ENCODE measurements at regions not wholly inside any gene's neighbourhood (a gene's known extent, or its start where the extent isn't known, plus 50 kb on each side); places are given as distances from the start of the nearest gene placed in this dataset.

DNA sequence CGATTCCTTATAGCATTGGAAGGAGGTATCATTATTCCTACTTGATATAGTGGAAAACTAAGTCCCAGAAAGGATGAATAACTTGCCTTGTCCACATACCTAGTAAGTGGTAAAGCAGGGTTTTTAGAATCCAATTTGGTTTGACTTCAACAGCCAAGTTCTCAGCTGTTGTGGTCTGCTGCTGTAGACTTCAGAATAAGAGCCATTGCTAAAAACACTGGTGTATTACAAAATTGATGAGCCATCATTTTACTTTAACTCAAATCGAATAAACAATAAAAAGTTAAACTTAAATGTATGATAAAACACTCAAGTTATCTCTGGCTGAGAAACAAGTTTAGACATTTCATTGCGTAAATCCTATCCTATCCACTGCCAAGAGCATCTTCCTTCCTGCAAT, 610.8 kb downstream of the TLE1 start:
- H3K9me3 ChIP-seq, result no peaks in the 10 kb centered on the region
- TF ChIP-seq CTCF (IDR thresholded peaks at IDR 0.05), result no peak
- no peak for TF ChIP-seq POLR2A (IDR thresholded peaks at IDR 0.05)
- TF ChIP-seq POLR2AphosphoS5 (IDR thresholded peaks at IDR 0.05), result no peak
- no peak for TF ChIP-seq EP300 (IDR thresholded peaks at IDR 0.05)
- H3K27ac ChIP-seq, result no peak overlapping the region
- H3K36me3 ChIP-seq, result no peaks in the 10 kb centered on the region
- no peaks in the 10 kb centered on the region for H3K27me3 ChIP-seq
- H3K4me1 ChIP-seq, result peaks cover 0 to 9% (median 0%) of the 10 kb centered on the region in 3 donors
- H3K4me3 ChIP-seq, result no peak overlapping the region
- no peak for ATAC-seq
- WGBS, 2 donors (ENCODE audit: low coverage in 1 of 2), result 62 to 89% methylated on average over 3 of the region's 3 CpGs

- no peak overlapping the region for H3K4me3 ChIP-seq
- no peaks in the 10 kb centered on the region for H3K4me1 ChIP-seq
- H3K36me3 ChIP-seq, result no peaks in the 10 kb centered on the region
- no peaks in the 10 kb centered on the region for H3K27me3 ChIP-seq
- no peaks in the 10 kb centered on the region for H3K9me3 ChIP-seq
- ATAC-seq, result no peak
- TF ChIP-seq POLR2AphosphoS5 (IDR thresholded peaks at IDR 0.05), result no peak
- no peak overlapping the region for H3K27ac ChIP-seq
These were observed 611.8 kb downstream of the TLE1 start for GRCh38 chr9:81077572-81077971.

GRCh38 chr9:81076131-81076530, 613.2 kb downstream of the TLE1 start:
- no peak for ATAC-seq
- TF ChIP-seq EP300 (IDR thresholded peaks at IDR 0.05) (no peak), POLR2A (IDR thresholded peaks at IDR 0.05) (no peak), CTCF (IDR thresholded peaks at IDR 0.05) (no peak), POLR2AphosphoS5 (IDR thresholded peaks at IDR 0.05) (no peak)
- H3K9me3 ChIP-seq, result no peaks in the 10 kb centered on the region
- H3K36me3 ChIP-seq, result no peaks in the 10 kb centered on the region
- WGBS, 2 donors (ENCODE audit: low coverage in 1 of 2), result 92 to 100% methylated on average over 2 of the region's 2 CpGs
- H3K4me1 ChIP-seq, result no peaks in the 10 kb centered on the region
- no peaks in the 10 kb centered on the region for H3K27me3 ChIP-seq
- H3K4me3 ChIP-seq, result no peak overlapping the region
- H3K27ac ChIP-seq, result no peak overlapping the region

DNA sequence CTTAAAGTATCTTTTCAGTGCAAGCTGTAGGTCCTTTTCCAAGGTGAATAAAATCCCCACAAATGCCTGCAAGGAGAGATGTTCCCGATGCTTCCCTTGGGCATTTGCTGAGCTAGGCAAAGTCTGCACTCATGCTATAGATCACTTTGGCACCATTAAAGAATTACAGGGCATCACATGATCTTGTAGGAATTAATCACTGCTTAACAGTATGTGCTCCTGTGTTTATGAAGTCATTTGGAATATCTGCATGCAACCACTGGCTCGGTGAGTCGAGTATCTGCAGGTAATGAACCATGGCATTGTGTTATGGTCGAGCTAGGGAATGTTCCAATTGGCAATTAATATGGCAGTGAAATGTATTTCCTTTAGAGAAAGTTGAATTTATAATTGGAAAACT, 615.1 kb downstream of the TLE1 start:
- TF ChIP-seq EP300 (IDR thresholded peaks at IDR 0.05), result no peak
- TF ChIP-seq POLR2AphosphoS5 (IDR thresholded peaks at IDR 0.05), result no peak
- no peak for TF ChIP-seq POLR2A (IDR thresholded peaks at IDR 0.05)
- TF ChIP-seq CTCF (IDR thresholded peaks at IDR 0.05), result no peak
- H3K4me1 ChIP-seq, result no peaks in the 10 kb centered on the region
- H3K27ac ChIP-seq, result no peak overlapping the region
- 81 to 92% methylated on average over 4 of the region's 4 CpGs for WGBS, 2 donors (ENCODE audit: low coverage in 1 of 2)
- no peaks in the 10 kb centered on the region for H3K27me3 ChIP-seq
- H3K9me3 ChIP-seq, result no peaks in the 10 kb centered on the region
- H3K4me3 ChIP-seq, result no peak overlapping the region
- no peaks in the 10 kb centered on the region for H3K36me3 ChIP-seq
- no peak for ATAC-seq

DNA sequence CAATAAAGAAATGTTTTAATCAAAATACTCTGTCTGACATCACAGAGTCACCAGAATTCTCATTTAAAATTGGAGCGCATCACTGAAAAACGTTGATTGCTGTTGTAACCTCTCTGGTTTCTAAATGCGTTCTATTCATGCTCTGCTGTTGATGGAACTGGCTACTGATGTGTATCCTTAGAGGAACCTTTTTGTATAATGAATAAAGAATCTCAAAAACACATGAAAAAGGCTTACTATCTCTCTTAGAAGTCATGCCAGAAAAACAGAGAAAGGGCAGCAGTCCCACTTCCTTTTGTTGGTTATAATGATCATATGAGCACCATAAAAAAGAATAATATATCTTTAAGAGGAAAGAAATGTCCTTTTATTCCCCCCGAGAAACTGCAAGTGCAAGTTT, 615.5 kb downstream of the TLE1 start:
- Histone ChIP-seq H3K4me3 (no peak overlapping the region), H3K4me1 (no peaks in the 10 kb centered on the region), H3K9me3 (no peaks in the 10 kb centered on the region), H3K36me3 (no peaks in the 10 kb centered on the region), H3K27me3 (no peaks in the 10 kb centered on the region), H3K27ac (no peak overlapping the region)
- no peak for TF ChIP-seq CTCF (IDR thresholded peaks at IDR 0.05)
- no peak for TF ChIP-seq POLR2AphosphoS5 (IDR thresholded peaks at IDR 0.05)
- TF ChIP-seq POLR2A (IDR thresholded peaks at IDR 0.05), result no peak
- TF ChIP-seq EP300 (IDR thresholded peaks at IDR 0.05), result no peak
- no peak for ATAC-seq
- WGBS, 2 donors (ENCODE audit: low coverage in 1 of 2), result 86% methylated on average over 4 of the region's 4 CpGs

- no peak overlapping the region for H3K4me3 ChIP-seq
- no peaks in the 10 kb centered on the region for H3K4me1 ChIP-seq
- TF ChIP-seq POLR2AphosphoS5 (IDR thresholded peaks at IDR 0.05), result no peak
- TF ChIP-seq POLR2A (IDR thresholded peaks at IDR 0.05), result no peak
- TF ChIP-seq EP300 (IDR thresholded peaks at IDR 0.05), result no peak
- TF ChIP-seq CTCF (IDR thresholded peaks at IDR 0.05), result no peak
- no peak overlapping the region for H3K27ac ChIP-seq
- no peaks in the 10 kb centered on the region for H3K36me3 ChIP-seq
- no peaks in the 10 kb centered on the region for H3K27me3 ChIP-seq
- H3K9me3 ChIP-seq, result no peaks in the 10 kb centered on the region
- no peak for ATAC-seq
- WGBS, 2 donors (ENCODE audit: low coverage in 1 of 2), result 91 to 93% methylated on average over 2 of the region's 2 CpGs
These were observed 616.6 kb downstream of the TLE1 start for GRCh38 chr9:81072758-81073157.
